ENCODE measurements at regions not wholly inside any gene's neighbourhood (a gene's known extent, or its start where the extent isn't known, plus 50 kb on each side); places are given as distances from the start of the nearest gene placed in this dataset.

DNA sequence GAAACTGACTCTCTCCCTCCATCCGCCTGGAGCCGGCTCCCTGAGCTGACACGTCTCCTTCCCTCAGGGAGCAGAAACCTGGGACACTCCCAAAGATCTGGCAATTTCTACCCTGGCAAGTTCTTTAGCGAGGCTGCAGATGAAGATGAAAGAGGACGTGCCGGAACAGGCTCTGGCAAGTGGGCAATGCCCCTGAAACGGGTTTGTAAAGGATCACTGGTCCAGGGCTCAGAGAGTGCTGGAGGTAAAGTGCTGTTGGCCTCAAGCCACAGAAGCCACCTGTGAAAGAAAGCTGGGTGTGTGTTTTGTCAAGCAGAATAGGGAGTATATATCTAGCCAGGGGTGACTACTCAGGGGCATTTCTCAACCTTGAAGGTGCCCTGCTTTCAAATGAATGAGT lies 131.4 kb upstream of the ATP6AP2 start:
- no peak for DNase-seq

DNA sequence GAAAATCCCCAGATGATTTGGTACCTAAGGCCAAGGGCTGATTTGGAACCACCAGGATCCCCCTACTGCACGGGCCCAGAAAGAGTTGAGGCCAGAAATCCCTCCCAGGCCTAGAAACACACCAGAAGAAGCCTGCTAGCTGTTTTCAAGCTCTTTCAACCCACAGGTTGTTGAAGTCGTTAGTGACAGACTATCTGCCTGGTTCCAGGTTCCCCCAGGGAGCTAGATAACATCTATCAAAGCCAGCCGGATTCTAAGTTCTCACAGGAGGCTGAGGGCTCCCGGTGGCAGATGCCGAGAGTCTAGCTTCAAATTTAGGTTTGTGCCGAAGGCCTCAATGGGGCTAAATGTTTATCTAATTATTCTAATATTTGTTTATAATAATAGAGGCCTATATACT lies 132.0 kb upstream of the ATP6AP2 start:
- no peak for DNase-seq

DNA sequence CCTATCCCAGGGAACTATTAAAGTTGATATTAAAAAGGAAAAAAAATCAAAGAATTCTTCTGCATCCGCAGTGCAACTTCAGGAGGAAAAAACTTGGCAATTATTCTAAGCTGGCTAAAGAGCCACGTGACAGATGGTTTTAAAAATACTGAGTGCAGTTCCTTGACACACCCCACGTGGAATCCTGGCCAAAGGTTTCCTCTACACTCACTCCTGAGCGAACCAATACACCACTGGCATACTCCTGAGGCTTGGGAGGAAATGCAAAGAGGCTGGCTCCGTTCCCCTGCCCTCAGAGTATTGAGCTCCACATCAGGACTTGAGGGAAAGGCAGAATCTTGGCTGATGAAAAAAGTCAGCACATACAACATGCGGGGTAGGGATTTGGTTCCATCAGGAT lies 133.8 kb upstream of the ATP6AP2 start:
- no peak for DNase-seq

DNA sequence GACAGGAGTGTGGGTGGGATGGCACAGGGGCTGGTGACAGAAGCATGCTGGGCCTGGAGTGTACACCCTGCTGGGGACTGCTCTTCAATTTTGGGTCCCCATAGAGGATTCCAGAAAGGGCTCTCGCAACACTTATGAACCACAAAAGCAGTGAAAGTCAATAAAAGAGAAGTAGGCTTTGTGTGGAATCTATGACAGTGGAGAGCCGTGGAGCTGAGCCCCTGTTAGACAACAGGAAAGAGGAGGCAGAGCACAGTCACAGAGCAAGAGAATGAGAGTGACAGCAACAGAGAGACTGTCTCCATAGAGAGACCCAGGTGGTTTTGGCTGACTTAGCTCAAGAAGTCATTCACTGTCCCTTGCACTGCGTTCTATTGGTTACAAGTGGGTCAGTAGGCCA lies 135.1 kb upstream of the ATP6AP2 start:
- no peak for DNase-seq

DNA sequence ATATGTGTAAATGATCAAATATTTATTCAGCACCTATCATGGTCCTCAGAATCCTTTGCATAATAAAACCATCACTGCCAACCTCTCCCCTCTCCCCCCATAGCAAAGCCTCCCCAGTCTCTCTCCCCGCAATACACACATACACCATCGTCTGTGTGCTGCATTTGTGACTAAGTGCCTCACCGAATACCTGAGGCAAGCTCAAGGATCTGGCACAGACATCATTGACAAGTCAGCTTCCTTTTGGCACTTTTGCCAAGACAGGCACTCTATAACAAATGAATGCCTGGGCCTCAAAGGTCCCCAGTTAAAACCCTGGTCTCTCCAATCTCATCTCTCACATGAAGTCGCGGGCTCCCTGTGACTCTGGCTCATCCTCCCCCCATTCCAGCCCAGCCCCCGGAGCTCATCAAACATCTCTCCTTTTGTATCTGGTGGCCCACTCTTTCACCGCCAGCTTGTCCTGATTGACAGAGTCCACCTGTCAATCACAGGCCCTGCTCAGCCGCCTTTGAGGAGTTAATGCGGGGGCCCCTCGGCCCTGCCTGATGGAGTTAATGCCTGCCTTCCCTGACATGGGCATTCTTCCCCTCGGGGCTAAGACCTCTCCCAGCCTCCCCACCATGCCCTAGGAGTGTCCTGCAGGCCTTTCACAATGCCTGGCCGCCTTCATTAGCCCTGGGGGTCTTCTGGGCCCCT lies 135.8 kb upstream of the ATP6AP2 start:
- no peak for DNase-seq

DNA sequence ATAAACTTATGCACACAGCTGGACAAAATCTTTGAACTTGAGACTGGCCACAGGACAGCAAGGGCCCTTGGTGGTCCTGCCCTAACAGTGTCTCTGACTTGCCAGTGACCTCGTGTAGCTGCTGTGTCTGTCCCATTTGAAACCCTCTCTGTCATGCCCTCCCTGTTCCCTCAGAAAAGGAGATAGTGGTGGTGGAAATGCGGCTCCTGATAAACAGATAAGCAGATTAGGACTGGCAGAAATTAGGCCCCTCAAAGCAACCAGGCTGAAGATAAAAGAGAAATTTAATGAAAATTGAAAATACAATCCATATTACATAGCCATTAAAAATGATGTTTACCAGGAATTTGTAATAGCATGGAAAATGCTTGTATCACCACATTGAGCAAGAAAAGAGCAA lies 136.6 kb upstream of the ATP6AP2 start:
- no peak for DNase-seq

DNA sequence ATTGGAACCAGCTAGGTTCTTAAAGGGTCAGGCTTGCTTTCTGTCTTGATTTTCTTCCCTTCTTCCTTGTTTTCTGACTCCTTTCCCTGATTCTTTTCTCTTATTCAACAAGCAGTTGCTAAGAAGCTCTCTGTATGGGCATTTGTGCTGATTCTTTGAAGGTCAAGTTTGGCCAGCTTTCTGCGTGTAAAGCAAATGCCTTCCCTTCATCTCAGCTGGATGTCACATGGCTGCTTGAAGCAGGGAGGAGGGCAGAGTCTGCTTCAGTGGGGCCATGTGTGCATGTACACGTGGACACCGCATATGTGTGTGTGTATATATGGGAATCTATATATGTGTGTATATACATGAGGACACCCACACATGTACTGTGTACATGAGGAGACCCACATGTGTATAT lies 139.9 kb upstream of the ATP6AP2 start:
- no peak for DNase-seq

DNA sequence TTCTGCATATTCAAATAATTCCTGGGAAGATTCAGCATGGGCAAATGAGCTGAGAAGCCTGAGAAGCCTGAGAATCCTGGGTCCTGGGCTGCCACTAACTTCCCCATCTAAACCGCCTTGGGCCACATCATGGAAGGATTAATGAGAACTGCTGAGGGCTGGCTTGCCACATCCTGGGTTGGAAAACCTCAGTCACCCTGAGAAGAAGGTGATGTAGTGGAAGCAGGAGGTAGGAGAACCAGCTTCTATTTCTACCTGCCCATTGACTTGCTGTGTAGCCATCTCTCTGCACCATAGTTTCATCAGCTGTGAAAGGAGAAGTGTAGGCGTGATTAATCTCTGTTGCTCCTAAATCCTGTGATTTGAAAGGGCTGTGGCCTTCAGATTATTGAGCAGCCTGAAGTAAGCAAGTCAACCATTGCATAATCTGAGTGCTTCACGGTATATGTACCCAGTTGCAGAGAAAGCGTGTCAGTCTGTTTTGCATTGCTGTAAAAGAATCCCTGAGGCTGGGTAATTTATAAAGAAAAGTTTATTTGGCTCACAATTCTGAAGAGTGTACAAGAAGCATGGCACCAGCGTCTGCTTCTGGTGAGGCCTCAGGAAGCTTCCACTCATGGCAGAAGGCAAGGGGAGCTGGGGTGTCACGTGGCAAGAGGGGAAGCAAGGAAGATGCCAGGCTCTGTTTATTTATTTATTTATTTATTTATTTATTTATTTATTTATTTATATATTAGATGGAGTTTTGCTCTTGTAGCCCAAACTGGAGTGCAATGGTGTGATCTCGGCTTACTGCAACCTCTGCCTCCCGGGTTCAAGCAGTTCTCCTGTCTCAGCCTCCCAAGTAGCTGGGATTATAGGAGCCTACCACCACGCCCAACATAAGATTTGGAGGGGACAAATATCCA lies 140.9 kb upstream of the ATP6AP2 start:
- DNase-seq = no peak

DNA sequence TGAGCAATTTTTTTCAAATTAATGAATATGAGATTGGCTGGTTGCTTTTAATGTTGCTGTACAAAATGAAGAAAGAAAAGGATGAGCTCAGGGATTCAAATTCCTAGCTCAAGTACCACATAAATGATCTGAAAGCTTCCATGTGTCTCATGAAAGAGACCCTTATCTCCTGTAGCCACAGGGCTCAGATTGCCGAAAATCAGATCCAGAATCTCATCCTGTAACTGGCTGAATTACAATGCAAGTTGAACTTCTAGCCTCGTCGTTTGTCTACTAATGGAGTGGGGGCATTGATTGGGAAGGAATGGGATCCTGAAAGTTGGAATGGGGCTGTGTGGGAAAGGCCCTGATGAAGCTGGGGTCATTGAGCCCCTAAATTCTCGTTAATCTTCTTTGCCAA lies 143.4 kb upstream of the ATP6AP2 start:
- no peak for DNase-seq

DNA sequence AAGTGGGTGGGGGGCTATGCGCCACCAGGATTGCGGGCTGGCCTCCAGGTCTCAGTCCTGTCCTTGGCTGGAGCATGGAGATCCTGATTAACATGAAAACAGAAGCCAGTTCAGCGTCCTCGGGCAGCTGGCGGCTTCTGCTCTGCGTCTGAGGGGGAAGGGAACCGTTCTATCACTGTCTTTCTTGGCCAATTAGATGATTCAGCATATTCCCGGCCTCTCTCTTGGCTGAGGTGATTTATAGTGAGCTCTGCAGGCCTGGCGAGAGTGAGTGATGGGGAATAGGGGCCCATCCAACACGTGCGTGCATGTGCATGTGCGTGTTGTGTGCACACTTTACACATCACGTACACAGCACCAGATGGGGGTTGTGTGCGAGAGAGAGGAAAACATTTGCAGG lies 145.8 kb upstream of the ATP6AP2 start:
- no peak for DNase-seq

DNA sequence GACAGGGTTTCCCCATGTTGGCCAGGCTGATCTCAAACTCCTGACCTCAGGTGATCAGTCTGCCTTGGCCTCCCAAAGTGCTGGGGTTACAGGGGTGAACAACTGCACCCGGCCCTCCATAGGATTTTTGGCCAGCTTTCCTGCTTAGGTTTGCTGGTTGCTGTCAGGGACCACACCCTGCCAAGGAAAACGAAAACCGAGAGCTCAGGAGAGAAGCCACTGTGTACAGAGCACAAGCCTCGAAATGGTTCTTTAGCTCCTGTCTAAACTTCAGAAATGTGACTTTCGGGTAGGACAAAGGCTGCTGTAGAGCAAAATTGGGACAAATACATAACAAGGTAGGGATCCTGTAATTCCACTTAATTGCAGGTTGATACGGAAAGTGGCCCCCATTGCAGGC lies 146.3 kb upstream of the ATP6AP2 start:
- DNase-seq = no peak

DNA sequence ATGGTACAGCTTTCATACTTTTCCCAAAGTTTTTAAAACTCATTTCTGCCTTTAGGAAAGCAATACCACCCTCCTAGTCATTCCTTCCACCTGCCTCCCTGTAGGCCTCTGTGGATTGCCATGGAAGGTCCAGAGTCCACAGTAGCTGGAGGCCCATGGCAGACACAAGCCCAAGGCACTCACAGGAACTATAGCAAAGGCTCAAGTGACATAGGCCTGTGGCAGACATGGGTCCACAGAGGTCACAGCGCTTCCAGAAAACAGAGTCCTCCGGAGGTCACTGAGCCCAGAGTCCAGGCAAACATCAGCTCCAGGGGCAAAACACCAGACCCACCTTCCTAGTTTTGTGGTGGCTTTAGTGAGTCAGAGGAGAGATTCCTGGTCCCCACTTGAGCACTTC lies 147.6 kb upstream of the ATP6AP2 start:
- DNase-seq = no peak

DNA sequence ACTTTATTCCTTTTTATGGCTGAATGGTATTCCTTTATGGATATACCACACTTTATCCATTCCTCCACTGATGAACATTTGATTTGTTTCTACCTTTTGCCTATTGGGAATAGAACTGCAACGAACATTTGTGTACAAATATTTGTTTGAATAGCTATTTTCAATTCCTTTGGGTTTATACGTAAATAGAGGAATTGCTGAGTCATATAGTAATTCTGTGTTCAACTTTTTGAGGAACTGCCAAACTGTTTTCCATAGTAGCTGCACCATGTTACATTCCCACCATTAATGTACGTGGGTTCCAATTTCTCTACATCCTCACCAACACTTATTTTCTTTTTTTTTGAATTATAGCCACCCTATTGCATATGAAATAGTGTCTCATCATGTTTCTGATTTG lies 156.5 kb upstream of the ATP6AP2 start:
- no peak for DNase-seq

DNA sequence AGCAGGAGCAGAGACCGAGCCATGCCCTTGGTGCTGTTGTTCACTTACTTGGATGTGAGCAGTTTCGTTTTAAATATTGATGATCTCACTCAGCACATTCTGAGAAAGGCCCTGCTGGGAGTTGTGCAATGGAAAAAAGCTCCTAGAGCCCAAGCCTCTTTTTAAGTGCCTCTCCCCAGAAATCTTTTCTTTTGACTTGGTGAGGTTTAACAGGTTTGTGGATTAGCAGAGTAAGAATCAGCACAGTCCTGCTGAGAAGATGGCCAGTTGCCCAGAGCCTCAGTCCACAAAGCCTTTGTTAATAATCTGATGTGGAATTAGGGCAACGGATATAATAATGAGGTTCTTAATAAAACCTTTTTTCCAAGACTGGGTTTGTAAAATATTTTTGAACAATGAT lies 157.5 kb upstream of the ATP6AP2 start:
- DNase-seq = no peak

DNA sequence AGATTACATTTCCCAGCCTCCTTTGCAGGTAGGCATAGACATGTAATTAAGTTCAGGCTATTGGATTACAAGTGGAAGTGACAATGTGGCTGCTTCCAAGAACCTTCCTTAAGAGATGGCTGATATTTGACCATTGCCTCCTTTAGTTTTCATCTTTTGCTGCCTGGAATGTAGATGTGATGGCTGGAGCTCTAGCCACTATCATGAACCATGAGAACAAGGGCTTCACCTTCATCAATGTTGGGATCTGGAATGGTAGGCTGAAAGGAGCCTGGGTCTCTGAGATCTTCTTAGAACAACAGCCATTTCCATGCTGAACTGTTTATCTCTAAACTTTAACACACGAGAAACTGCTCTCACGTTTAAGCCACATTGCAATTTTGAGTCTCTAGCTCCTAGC lies 158.7 kb upstream of the ATP6AP2 start:
- DNase-seq = no peak

DNA sequence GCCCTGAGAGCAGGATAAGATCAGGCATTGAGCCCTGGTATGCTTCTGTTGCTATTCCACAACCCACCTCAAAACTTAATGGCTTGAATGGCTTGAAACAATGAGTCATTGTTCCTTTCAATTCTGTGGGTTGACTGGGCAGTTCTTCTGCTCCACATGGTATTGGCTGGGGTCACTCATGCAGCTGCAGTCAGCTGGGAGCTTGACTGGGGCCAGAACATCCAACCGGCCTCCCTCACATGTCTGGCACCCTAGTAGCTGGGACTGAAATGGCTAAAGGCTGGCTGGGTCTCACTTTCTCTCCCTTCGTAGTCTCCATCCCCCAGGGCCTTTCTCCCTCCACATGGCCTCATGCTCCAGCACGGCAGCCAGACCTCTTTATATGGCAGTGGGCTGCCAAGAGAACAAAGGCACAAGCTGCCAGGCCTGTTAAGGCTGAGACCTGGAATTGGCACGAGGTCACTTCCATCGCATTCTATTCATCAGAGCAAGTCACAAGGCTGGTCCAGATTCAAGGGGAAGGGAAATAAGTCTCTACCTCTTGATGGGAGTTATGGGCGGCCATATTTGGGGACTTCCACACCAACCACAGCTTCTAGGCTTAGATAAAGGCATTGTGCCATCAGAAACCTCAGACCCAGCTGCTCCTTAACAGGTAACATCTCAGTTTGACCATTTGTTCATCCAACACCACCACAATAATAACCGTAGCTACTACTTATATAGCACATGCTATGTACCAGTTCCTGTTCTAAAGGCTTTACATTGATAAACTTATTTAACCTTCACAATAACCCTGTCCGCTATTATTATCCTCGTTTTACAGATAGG lies 159.7 kb upstream of the ATP6AP2 start:
- DNase-seq = no peak

DNA sequence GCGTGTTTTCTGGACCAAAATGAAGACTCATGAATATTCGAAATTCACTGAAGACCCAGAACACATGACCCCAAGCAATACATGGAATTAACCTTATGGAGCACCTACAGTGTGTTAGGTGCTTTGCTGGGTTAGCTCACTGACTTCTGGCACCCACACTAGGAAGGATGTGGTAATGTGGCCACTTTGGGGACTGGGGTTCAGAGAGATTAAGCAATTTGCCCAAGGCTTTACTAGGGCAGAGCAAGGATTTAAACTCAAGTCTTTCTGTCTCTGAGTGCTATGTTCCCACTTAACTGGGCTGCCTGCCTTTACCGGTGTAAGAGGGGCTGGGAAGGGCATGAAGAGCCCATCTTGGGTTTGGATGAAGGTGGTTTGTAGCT lies 162.0 kb upstream of the ATP6AP2 start:
- no peak for DNase-seq

DNA sequence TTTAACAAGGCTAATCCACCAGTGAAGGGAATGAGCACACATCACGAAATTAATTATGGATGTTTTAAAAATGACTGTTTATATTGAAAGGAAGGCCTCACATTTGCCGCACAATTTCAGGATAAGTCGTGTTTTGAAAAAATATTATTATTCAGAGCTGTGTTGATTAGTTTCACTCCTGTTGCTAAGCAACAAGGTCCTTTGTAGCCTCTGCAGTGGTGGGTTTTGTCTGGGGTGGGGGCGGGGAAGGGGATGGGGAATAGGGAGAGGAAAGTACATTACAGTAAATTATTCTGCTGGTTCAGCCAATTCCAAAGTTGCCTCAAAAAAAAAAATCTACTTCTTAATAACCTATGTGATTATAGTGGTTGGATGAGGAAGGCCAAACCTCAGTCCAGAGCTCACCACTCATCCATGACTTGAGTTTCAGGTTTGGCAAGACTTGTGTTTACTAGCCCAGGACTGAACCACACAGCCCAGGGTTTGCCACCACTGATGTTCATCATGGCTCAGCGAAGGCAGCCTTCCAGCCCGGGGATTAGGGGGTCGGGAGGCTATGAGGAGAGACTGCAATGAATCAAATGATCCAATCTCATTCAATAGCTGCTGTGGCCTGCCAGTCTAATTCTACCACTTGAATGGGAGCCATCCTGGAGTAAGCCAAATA lies 162.5 kb upstream of the ATP6AP2 start:
- no peak for DNase-seq

DNA sequence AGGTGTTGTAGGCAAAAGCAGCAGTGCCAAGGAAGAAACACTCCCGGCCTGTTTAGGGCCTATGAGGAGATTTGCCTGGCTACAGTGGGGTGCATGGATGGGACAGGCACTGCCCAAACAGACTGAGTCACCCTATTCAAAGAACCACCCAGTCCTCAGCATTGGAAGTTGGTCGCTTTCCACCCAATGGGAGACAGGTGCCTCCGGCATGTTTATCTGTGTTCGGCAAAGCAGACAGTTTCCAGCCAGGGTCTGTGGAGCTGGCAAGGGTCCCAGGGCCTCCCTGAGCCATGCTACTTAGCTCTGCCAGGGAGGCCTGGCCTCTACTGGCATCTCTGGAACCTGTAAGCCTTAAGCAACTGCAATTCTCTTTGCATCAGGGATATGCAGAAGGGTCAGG lies 165.1 kb upstream of the ATP6AP2 start:
- no peak for DNase-seq

DNA sequence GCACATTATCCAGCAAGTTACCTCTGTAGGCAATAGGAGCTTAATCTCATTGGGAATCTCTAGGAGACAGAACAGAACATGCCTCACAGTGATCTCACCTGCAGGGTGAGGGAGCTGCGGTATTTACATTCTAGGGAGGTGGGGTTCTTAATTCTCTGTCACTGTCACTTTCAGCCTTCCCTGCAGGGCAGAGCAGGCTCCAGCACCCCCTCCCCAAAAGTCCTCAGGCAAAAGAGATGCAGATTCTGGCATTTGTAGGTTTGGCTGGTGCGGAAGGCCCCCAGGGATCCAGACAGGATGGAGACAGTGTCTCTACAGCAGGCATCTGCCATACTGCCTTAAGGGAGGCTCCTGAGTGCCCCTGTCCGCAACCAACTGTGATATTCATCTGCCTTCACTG lies 166.4 kb upstream of the ATP6AP2 start:
- DNase-seq = no peak

DNA sequence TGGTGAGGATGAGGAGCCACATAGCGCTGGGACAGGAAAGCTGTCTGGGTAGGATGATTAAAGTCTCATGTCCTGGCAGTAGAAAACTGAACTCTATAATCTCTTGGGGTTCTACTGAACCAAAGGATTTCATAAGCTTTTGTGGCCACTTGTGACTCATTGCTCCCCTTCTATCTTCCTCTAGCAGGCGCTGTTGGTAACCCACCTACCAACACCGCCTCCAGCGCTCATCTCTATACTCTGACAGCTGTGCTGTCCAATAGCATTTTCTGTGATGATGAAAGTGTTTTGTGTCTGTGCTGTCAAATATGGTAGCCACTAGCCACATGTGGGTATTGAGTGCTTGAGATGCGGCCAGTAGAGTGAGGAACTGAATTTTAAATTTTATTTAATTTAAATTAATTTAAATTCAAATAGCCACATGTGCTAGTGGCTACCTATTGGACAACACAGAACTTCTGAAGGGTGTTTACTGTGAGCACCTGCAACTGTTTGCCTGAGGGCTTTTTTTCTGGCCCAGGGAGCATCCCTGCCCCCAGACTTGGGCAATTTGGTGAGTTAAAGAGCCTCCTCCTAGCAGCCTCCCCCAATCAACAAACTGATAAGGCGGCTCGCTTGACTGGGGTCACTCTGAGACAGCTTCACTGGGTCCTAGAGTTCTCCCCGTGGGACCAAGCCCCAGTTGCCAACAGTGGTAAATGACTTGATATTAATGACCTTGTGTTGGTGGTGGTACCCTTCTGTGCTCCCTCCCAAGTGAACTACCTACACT lies 169.2 kb upstream of the ATP6AP2 start:
- no peak for DNase-seq

DNA sequence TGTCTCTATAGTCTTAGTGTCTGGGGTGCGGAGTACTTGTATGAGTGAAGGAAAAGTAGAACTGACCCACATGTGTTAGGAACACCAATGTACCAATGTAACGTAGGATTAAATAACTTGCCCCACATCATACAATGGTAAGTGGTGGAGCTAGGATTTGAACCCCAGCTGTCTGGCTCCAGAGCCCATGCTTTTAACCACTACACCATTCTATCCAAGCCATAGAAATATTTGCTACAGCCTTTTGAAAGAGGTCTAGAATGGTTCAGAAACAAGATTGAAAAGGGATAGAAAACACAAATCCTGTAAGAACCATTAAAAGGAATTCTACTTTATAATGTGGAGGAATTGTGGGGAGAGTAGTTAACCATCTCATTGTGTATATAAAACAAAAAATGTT lies 169.9 kb upstream of the ATP6AP2 start:
- no peak for DNase-seq

Data from stimulated activated CD4-positive, alpha-beta T cell treated with anti-CD3 and anti-CD28 coated beads, Interleukin-4, amount 100 ng/mL, for 1 hour (primary cell).